Skeletal muscle satellite cell (primary cell): ENCODE measurements at regions not wholly inside any gene's neighbourhood (a gene's known extent, or its start where the extent isn't known, plus 50 kb on each side); places are given as distances from the start of the nearest gene placed in this dataset.

Source experiments
- H3K27me3 ChIP-seq: 2 replicates; pipeline ENCODE4 v1.7.0; 2013; ENCODE audit warnings: low read length; ENCODE audit not compliant: control insufficient read depth, insufficient read depth
- H3K36me3 ChIP-seq: 2 replicates; pipeline ENCODE4 v1.7.0; 2013; ENCODE audit warnings: mild to moderate bottlenecking, control low read depth, low read length; ENCODE audit not compliant: insufficient read depth
- H3K4me1 ChIP-seq: 2 replicates; pipeline ENCODE4 v1.7.0; 2013; ENCODE audit warnings: low read length; ENCODE audit not compliant: control insufficient read depth, insufficient read depth
- H3K4me2 ChIP-seq: 2 replicates; pipeline ENCODE4 v1.7.0; 2013; ENCODE audit warnings: mild to moderate bottlenecking, low read length
- H3K4me3 ChIP-seq: 2 replicates; pipeline ENCODE4 v1.7.0; 2013; ENCODE audit warnings: low read length
- H3K9ac ChIP-seq: 2 replicates; pipeline ENCODE4 v1.7.0; 2013; ENCODE audit warnings: mild to moderate bottlenecking, low read depth, low read length, moderate library complexity
- H3K9me3 ChIP-seq: replicated peaks from 2 replicates; pipeline ENCODE4 v1.7.0; 2013; ENCODE audit warnings: mild to moderate bottlenecking, control low read depth, low read length

- no peaks in the 10 kb centered on the region for H3K4me1 ChIP-seq
- H3K9ac ChIP-seq: no peak overlapping the region
- no peaks in the 10 kb centered on the region for H3K9me3 ChIP-seq
- H3K36me3 ChIP-seq: no peaks in the 10 kb centered on the region
- no peak overlapping the region for H3K4me3 ChIP-seq
- no peak overlapping the region for H3K4me2 ChIP-seq
- H3K27me3 ChIP-seq: peaks cover 14% of the 10 kb centered on the region
Observed at GRCh38 chrX:69069876-69070275, 95.4 kb downstream of the PJA1 start.

GRCh38 chrX:69069086-69069445, 96.2 kb downstream of the PJA1 start:
- Histone ChIP-seq H3K4me3 (no peak overlapping the region), H3K36me3 (no peaks in the 10 kb centered on the region), H3K4me2 (no peak overlapping the region), H3K27me3 (peaks cover 11% of the 10 kb centered on the region), H3K9me3 (no peaks in the 10 kb centered on the region), H3K4me1 (no peaks in the 10 kb centered on the region), H3K9ac (no peak overlapping the region)

GRCh38 chrX:69068301-69069085, 96.8 kb downstream of the PJA1 start:
- Histone ChIP-seq H3K4me1 (no peaks in the 10 kb centered on the region), H3K9me3 (no peaks in the 10 kb centered on the region), H3K27me3 (peaks cover 6% of the 10 kb centered on the region), H3K36me3 (no peaks in the 10 kb centered on the region), H3K4me3 (no peak overlapping the region), H3K9ac (no peak overlapping the region), H3K4me2 (no peak overlapping the region)

GRCh38 chrX:69067841-69068240, 97.4 kb downstream of the PJA1 start:
- no peak overlapping the region for H3K4me3 ChIP-seq
- H3K9me3 ChIP-seq: no peaks in the 10 kb centered on the region
- H3K27me3 ChIP-seq: peaks cover 11% of the 10 kb centered on the region
- H3K36me3 ChIP-seq: no peaks in the 10 kb centered on the region
- H3K4me2 ChIP-seq: no peak overlapping the region
- H3K9ac ChIP-seq: no peak overlapping the region
- H3K4me1 ChIP-seq: no peaks in the 10 kb centered on the region

- no peak overlapping the region for H3K9ac ChIP-seq
Observed at GRCh38 chrX:69066966-69067525, 98.2 kb downstream of the PJA1 start.

GRCh38 chrX:69066021-69066757, 99.1 kb downstream of the PJA1 start:
- Histone ChIP-seq H3K36me3 (no peaks in the 10 kb centered on the region), H3K27me3 (peaks cover 20% of the 10 kb centered on the region), H3K9ac (no peak overlapping the region), H3K4me1 (no peaks in the 10 kb centered on the region), H3K9me3 (no peaks in the 10 kb centered on the region), H3K4me3 (no peak overlapping the region), H3K4me2 (no peak overlapping the region)

More at GRCh38 chrX:69066966-69067525, 98.2 kb downstream of the PJA1 start:
- Histone ChIP-seq H3K4me3 (no peak overlapping the region), H3K9me3 (no peaks in the 10 kb centered on the region), H3K4me1 (no peaks in the 10 kb centered on the region), H3K36me3 (no peaks in the 10 kb centered on the region), H3K27me3 (peaks cover 17% of the 10 kb centered on the region), H3K4me2 (no peak overlapping the region)

- Histone ChIP-seq H3K27me3 (peaks cover 20% of the 10 kb centered on the region), H3K36me3 (no peaks in the 10 kb centered on the region), H3K9me3 (no peaks in the 10 kb centered on the region), H3K4me2 (no peak overlapping the region), H3K9ac (no peak overlapping the region), H3K4me1 (no peaks in the 10 kb centered on the region), H3K4me3 (no peak overlapping the region)
Observed at GRCh38 chrX:69065451-69065850, 99.8 kb downstream of the PJA1 start.

- Histone ChIP-seq H3K4me2 (no peak overlapping the region), H3K9me3 (no peaks in the 10 kb centered on the region), H3K36me3 (no peaks in the 10 kb centered on the region), H3K4me1 (no peaks in the 10 kb centered on the region), H3K27me3 (peaks cover 15% of the 10 kb centered on the region), H3K4me3 (no peak overlapping the region), H3K9ac (no peak overlapping the region)
Observed at GRCh38 chrX:69063486-69063885, 101.8 kb downstream of the PJA1 start.

GRCh38 chrX:69062493-69062892, 102.8 kb downstream of the PJA1 start:
- Histone ChIP-seq H3K4me3 (no peak overlapping the region), H3K4me2 (no peak overlapping the region), H3K4me1 (no peaks in the 10 kb centered on the region), H3K9ac (no peak overlapping the region), H3K36me3 (no peaks in the 10 kb centered on the region), H3K27me3 (peaks cover 15% of the 10 kb centered on the region), H3K9me3 (no peaks in the 10 kb centered on the region)

- no peak overlapping the region for H3K4me2 ChIP-seq
- no peaks in the 10 kb centered on the region for H3K36me3 ChIP-seq
- H3K9me3 ChIP-seq: no peaks in the 10 kb centered on the region
- H3K4me1 ChIP-seq: no peaks in the 10 kb centered on the region
- H3K4me3 ChIP-seq: no peak overlapping the region
- H3K9ac ChIP-seq: no peak overlapping the region
- peaks cover 15% of the 10 kb centered on the region for H3K27me3 ChIP-seq
Observed at GRCh38 chrX:69060631-69061408, 104.4 kb downstream of the PJA1 start.

- Histone ChIP-seq H3K4me2 (no peak overlapping the region), H3K9me3 (no peaks in the 10 kb centered on the region), H3K27me3 (peaks cover 1% of the 10 kb centered on the region), H3K9ac (no peak overlapping the region), H3K4me3 (no peak overlapping the region), H3K4me1 (no peaks in the 10 kb centered on the region), H3K36me3 (no peaks in the 10 kb centered on the region)
Observed at GRCh38 chrX:69055193-69055592, 110.1 kb downstream of the PJA1 start.
